ENCODE measurements at regions not wholly inside any gene's neighbourhood (a gene's known extent, or its start where the extent isn't known, plus 50 kb on each side); places are given as distances from the start of the nearest gene placed in this dataset.

- TF ChIP-seq GATA2 (IDR thresholded peaks at IDR 0.05; ENCODE audit: low read depth, low read length) (no peak), GATA3 (IDR thresholded peaks at IDR 0.05; ENCODE audit: low read depth, low read length) (no peak)
Measured at GRCh38 chr14:38947343-38947742, 155.7 kb downstream of the SEC23A start.

Data from SH-SY5Y (cell line).